Astrocyte (in vitro differentiated cells and primary cell): ENCODE measurements at regions not wholly inside any gene's neighbourhood (a gene's known extent, or its start where the extent isn't known, plus 50 kb on each side); places are given as distances from the start of the nearest gene placed in this dataset.

ENCODE experiments used
- DNase-seq: peaks from one replicate; pipeline ENCODE4 v3.0.0-alpha.2; 2010; ENCODE audit warnings: low read depth
- FAIRE-seq: peaks from 2 replicates; lab custom pipeline; 2011; peaks lifted over from hg19 to GRCh38; lab: Jason Lieb, UNC
- H2AFZ ChIP-seq: 2 replicates; pipeline ENCODE4 v1.6.0; 2012; ENCODE audit warnings: low read depth, low read length, inconsistent platforms
- H3K27ac ChIP-seq: 2 replicates; pipeline ENCODE4 v1.5.1; 2011; ENCODE audit warnings: low read depth, low read length, inconsistent platforms
- H3K27me3 ChIP-seq: 2 replicates; pipeline ENCODE4 v1.6.0; 2011; ENCODE audit warnings: low read length, inconsistent platforms; ENCODE audit not compliant: insufficient read depth
- H3K36me3 ChIP-seq: 2 replicates; pipeline ENCODE4 v1.5.1; 2011; ENCODE audit warnings: low read length, inconsistent platforms; ENCODE audit not compliant: insufficient read depth
- H3K4me1 ChIP-seq: 2 replicates; pipeline ENCODE4 v1.5.1; 2011; ENCODE audit warnings: low read length, inconsistent platforms; ENCODE audit not compliant: insufficient read depth
- H3K4me2 ChIP-seq: 2 replicates; pipeline ENCODE4 v1.6.0; 2012; ENCODE audit warnings: low read length, inconsistent platforms
- H3K4me3 ChIP-seq: 2 replicates; pipeline ENCODE4 v1.5.1; 2011; ENCODE audit warnings: low read depth, mild to moderate bottlenecking, low read length, inconsistent platforms; ENCODE audit not compliant: insufficient read depth
- H3K79me2 ChIP-seq: 2 replicates; pipeline ENCODE4 v1.6.0; 2012; ENCODE audit warnings: mild to moderate bottlenecking, low read length, inconsistent platforms; ENCODE audit not compliant: insufficient read depth
- H3K9ac ChIP-seq: 2 replicates; pipeline ENCODE4 v1.6.0; 2012; ENCODE audit warnings: mild to moderate bottlenecking, low read length, inconsistent platforms
- H3K9me3 ChIP-seq: 2 replicates; pipeline ENCODE4 v1.5.1; 2012; ENCODE audit warnings: low read depth, mild to moderate bottlenecking, low read length, inconsistent platforms; ENCODE audit not compliant: insufficient read depth
- H4K20me1 ChIP-seq: 2 replicates; pipeline ENCODE4 v1.6.0; 2012; ENCODE audit warnings: low read length, inconsistent platforms; ENCODE audit not compliant: insufficient read depth
- H3K27ac Mint-ChIP-seq: one replicate; pipeline ENCODE4 v1.8.0; 2021; ENCODE audit warnings: mild to moderate bottlenecking, mixed read lengths; ENCODE audit not compliant: unreplicated experiment
- H3K27me3 Mint-ChIP-seq: one replicate; pipeline ENCODE4 v1.8.0; 2021; ENCODE audit warnings: low read depth, mixed read lengths; ENCODE audit not compliant: unreplicated experiment
- H3K36me3 Mint-ChIP-seq: one replicate; pipeline ENCODE4 v1.8.0; 2021; ENCODE audit warnings: low read depth, mixed read lengths; ENCODE audit not compliant: unreplicated experiment
- H3K4me1 Mint-ChIP-seq: one replicate; pipeline ENCODE4 v1.8.0; 2021; ENCODE audit warnings: low read depth, mixed read lengths; ENCODE audit not compliant: unreplicated experiment
- H3K4me3 Mint-ChIP-seq: one replicate; pipeline ENCODE4 v1.8.0; 2021; ENCODE audit warnings: mild to moderate bottlenecking, moderate library complexity, mixed read lengths; ENCODE audit not compliant: unreplicated experiment
- H3K9me3 Mint-ChIP-seq: one replicate; pipeline ENCODE4 v1.8.0; 2021; ENCODE audit warnings: mild to moderate bottlenecking, mixed read lengths; ENCODE audit not compliant: unreplicated experiment
- EZH2 ChIP-seq: IDR thresholded peaks from 2 replicates; pipeline ENCODE4 v1.6.1; 2012; ENCODE audit warnings: mild to moderate bottlenecking, low read length, inconsistent platforms; ENCODE audit not compliant: insufficient read depth
- TF ChIP-seq, protein P1 (sequence below): IDR thresholded peaks from 2 replicates; pipeline ENCODE4 v1.5.1; 2011; ENCODE audit warnings: low read depth, mild to moderate bottlenecking, inconsistent platforms, low read length, moderate library complexity; ENCODE audit not compliant: insufficient read depth

DNA sequence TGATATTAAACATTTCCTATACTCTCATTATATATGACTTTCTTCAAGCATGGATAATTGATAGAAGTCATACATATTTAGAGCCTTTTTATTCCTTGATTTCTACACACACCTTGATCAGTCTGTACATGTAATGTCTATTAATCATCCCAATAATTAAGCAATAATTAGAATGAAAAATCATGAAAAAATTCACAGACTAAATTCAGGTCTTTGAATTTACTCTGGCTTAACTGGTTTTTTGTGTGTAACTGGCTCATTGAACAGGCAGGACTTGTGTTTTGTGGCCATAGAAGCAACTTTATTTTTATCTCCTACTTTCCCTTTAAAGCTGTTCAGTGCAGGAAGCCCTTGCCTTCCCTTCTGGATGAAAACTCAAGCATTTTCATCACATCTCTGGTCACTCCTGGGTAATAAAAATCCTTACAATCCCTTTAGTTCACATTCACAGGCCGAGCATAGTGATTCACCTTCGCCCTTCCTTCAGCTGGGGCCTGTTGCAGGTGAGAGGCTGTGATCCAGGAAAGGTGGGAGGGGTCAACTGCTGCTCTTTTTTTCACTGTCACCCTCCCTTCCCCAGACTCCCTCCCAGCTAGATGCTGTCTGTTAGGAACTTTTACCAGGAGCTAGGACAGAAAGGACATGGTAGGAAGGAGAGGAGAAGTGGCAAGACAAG is 58.0 kb upstream of the ITSN2 start:
- Mint-ChIP-seq H3K4me3 (no peak overlapping the region), H3K36me3 (no peaks in the 10 kb centered on the region), H3K4me1 (no peaks in the 10 kb centered on the region), H3K27me3 (peaks cover 3% of the 10 kb centered on the region), H3K9me3 (no peaks in the 10 kb centered on the region), H3K27ac (no peak overlapping the region)
- Histone ChIP-seq H2AFZ (no peak overlapping the region), H3K4me3 (no peak overlapping the region), H3K9ac (no peak overlapping the region), H3K27ac (no peak overlapping the region), H3K4me2 (no peak overlapping the region), H3K36me3 (no peaks in the 10 kb centered on the region), H3K4me1 (no peaks in the 10 kb centered on the region), H4K20me1 (no peaks in the 10 kb centered on the region), H3K79me2 (no peaks in the 10 kb centered on the region), H3K9me3 (no peaks in the 10 kb centered on the region), H3K27me3 (no peaks in the 10 kb centered on the region)
- FAIRE-seq (no peak), DNase-seq (no peak)
- no peak for TF ChIP-seq EZH2
- TF ChIP-seq, protein P1, sequence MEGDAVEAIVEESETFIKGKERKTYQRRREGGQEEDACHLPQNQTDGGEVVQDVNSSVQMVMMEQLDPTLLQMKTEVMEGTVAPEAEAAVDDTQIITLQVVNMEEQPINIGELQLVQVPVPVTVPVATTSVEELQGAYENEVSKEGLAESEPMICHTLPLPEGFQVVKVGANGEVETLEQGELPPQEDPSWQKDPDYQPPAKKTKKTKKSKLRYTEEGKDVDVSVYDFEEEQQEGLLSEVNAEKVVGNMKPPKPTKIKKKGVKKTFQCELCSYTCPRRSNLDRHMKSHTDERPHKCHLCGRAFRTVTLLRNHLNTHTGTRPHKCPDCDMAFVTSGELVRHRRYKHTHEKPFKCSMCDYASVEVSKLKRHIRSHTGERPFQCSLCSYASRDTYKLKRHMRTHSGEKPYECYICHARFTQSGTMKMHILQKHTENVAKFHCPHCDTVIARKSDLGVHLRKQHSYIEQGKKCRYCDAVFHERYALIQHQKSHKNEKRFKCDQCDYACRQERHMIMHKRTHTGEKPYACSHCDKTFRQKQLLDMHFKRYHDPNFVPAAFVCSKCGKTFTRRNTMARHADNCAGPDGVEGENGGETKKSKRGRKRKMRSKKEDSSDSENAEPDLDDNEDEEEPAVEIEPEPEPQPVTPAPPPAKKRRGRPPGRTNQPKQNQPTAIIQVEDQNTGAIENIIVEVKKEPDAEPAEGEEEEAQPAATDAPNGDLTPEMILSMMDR, result no peak

DNA sequence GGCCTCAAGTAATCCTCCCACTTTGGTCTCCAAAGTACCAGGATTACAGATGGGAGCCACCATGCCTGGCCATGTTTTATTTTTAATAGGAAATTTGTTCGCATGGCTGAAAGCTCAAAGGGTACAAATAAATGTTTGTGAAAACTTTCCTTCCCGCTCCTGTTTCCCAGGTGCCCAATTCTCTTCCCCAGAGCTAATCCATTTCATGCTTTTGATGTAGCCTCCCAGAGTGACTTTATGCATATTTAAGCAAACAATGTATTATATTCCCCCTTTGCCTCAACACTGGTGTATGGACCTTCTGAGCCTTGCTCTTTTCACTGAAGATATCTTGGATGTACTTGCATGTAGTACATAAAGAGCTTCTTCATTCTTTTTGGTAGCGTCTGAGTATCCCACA is 52.5 kb upstream of the ITSN2 start:
- no peak overlapping the region for H3K27ac Mint-ChIP-seq
- no peaks in the 10 kb centered on the region for H3K4me1 Mint-ChIP-seq
- Histone ChIP-seq H3K4me2 (no peak overlapping the region), H3K9me3 (no peaks in the 10 kb centered on the region), H3K27me3 (no peaks in the 10 kb centered on the region), H3K27ac (no peak overlapping the region), H2AFZ (no peak overlapping the region), H3K79me2 (no peaks in the 10 kb centered on the region), H3K4me1 (no peaks in the 10 kb centered on the region), H3K4me3 (no peak overlapping the region), H4K20me1 (no peaks in the 10 kb centered on the region), H3K36me3 (no peaks in the 10 kb centered on the region), H3K9ac (no peak overlapping the region)
- H3K27me3 Mint-ChIP-seq, result no peaks in the 10 kb centered on the region
- no peaks in the 10 kb centered on the region for H3K36me3 Mint-ChIP-seq
- DNase-seq, result no peak
- no peak overlapping the region for H3K4me3 Mint-ChIP-seq
- no peak for FAIRE-seq
- TF ChIP-seq, protein P1, result no peak
- no peak for TF ChIP-seq EZH2
- no peaks in the 10 kb centered on the region for H3K9me3 Mint-ChIP-seq

DNA sequence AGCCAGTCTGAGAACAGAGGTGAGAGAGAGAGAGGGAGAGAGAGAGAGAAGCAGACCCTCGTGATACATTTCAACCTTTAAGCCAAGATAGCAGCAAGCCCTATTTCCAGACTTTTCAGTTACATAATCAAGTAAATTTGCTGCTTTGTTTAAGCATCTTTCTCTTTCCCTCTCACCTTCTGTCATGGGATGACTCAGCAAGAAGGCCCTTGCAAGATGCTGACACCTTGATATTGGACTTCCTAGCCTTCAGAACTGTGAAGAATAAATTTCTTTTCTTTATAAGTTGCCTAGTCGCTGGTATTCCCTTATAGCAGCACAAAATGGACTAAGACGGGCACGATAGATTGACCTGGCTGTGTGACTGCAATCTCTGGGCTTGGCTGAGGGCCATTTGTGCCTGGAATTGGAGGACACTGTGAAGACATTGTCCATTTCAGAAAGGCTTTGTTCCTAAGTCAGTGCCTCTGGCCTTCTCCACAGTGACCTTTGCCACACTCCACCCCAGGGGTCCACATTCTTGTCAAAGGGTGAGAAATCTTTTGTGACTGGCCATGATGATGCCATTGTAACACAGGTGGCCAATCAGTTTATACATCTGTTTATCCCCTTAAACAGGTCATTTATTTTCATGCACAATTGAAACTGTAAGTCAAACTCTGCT is 51.3 kb upstream of the ITSN2 start:
- Histone ChIP-seq H3K79me2 (no peaks in the 10 kb centered on the region), H3K27ac (no peak overlapping the region), H2AFZ (no peak overlapping the region), H3K4me3 (no peak overlapping the region), H3K9me3 (no peaks in the 10 kb centered on the region), H3K36me3 (no peaks in the 10 kb centered on the region), H3K4me1 (no peaks in the 10 kb centered on the region), H4K20me1 (no peaks in the 10 kb centered on the region), H3K27me3 (no peaks in the 10 kb centered on the region), H3K9ac (no peak overlapping the region), H3K4me2 (no peak overlapping the region)
- H3K27me3 Mint-ChIP-seq, result no peaks in the 10 kb centered on the region
- TF ChIP-seq, protein P1, result no peak
- TF ChIP-seq EZH2, result no peak
- H3K4me1 Mint-ChIP-seq, result no peaks in the 10 kb centered on the region
- no peak for DNase-seq
- H3K4me3 Mint-ChIP-seq, result no peak overlapping the region
- no peaks in the 10 kb centered on the region for H3K36me3 Mint-ChIP-seq
- H3K27ac Mint-ChIP-seq, result no peak overlapping the region
- H3K9me3 Mint-ChIP-seq, result no peaks in the 10 kb centered on the region
- no peak for FAIRE-seq
